GM23248 (cell line): ENCODE measurements at regions not wholly inside any gene's neighbourhood (a gene's known extent, or its start where the extent isn't known, plus 50 kb on each side); places are given as distances from the start of the nearest gene placed in this dataset.

Experiments
- DNase-seq: peaks from one replicate; pipeline ENCODE4 v3.0.0-alpha.2; 2015
- H2AFZ ChIP-seq: fragments of 200-600 bp; sonication (generic); 2 replicates; pipeline ENCODE4 v1.6.1; 2016; ENCODE audit warnings: antibody characterized with exemption
- H3F3A ChIP-seq: fragments of 200-600 bp; sonication (generic); 2 replicates; pipeline ENCODE4 v1.6.1; 2016; ENCODE audit warnings: mild to moderate bottlenecking, antibody characterized with exemption, mixed run types; ENCODE audit not compliant: insufficient read depth
- H3K27ac ChIP-seq: fragments of 200-600 bp; sonication (generic); 2 replicates; pipeline ENCODE4 v1.5.1; 2016; ENCODE audit warnings: mild to moderate bottlenecking
- H3K27me3 ChIP-seq: fragments of 200-600 bp; sonication (generic); replicated peaks from 2 replicates; pipeline ENCODE4 v1.6.1; 2016; ENCODE audit warnings: mild to moderate bottlenecking; ENCODE audit not compliant: insufficient read depth
- H3K36me3 ChIP-seq: fragments of 200-600 bp; sonication (generic); 2 replicates; pipeline ENCODE4 v1.6.1; 2016; ENCODE audit warnings: low read depth, mild to moderate bottlenecking
- H3K4me1 ChIP-seq: fragments of 200-600 bp; sonication (generic); 2 replicates; pipeline ENCODE4 v1.6.1; 2016; ENCODE audit warnings: mild to moderate bottlenecking; ENCODE audit not compliant: insufficient read depth
- H3K4me2 ChIP-seq: fragments of 200-600 bp; sonication (generic); one replicate; pipeline ENCODE4 v1.6.1; 2016; ENCODE audit warnings: mild to moderate bottlenecking; ENCODE audit not compliant: unreplicated experiment
- H3K4me3 ChIP-seq: fragments of 200-600 bp; sonication (generic); 2 replicates; pipeline ENCODE4 v1.5.1; 2016; ENCODE audit warnings: mild to moderate bottlenecking
- H3K79me2 ChIP-seq: fragments of 200-600 bp; sonication (generic); 2 replicates; pipeline ENCODE4 v1.6.1; 2016; ENCODE audit warnings: mild to moderate bottlenecking; ENCODE audit not compliant: insufficient read depth
- H3K9ac ChIP-seq: fragments of 200-600 bp; sonication (generic); 2 replicates; pipeline ENCODE4 v1.6.1; 2016; ENCODE audit warnings: mild to moderate bottlenecking
- H3K9me2 ChIP-seq: fragments of 200-600 bp; sonication (generic); 2 replicates; pipeline ENCODE4 v1.6.1; 2016; ENCODE audit warnings: mixed run types, mild to moderate bottlenecking, moderate library complexity; ENCODE audit not compliant: insufficient read depth
- H3K9me3 ChIP-seq: fragments of 200-600 bp; sonication (generic); one replicate; pipeline ENCODE4 v1.6.1; 2017; ENCODE audit warnings: low read depth
- H4K20me1 ChIP-seq: fragments of 200-600 bp; sonication (generic); 2 replicates; pipeline ENCODE4 v1.6.0; 2016; ENCODE audit not compliant: insufficient read depth
- EZH2 ChIP-seq: fragments of 200-600 bp; sonication (generic); IDR thresholded peaks from 2 replicates; pipeline ENCODE4 v1.6.1; 2018; ENCODE audit warnings: antibody characterized with exemption, mild to moderate bottlenecking; ENCODE audit not compliant: insufficient read depth, poor library complexity, severe bottlenecking
- EZH2phosphoT487 ChIP-seq: fragments of 200-600 bp; sonication (generic); IDR thresholded peaks from 2 replicates; pipeline ENCODE4 v1.6.1; 2018; ENCODE audit warnings: antibody characterized with exemption, moderate library complexity, mild to moderate bottlenecking, low read depth; ENCODE audit not compliant: insufficient read depth
- WGBS, 2 experiments: methylation state at CpG; one replicate each; pipeline ENCODE4 v1.1.6; 2015 to 2017; ENCODE audit warnings: low lambda C conversion rate in 2 of 2, low coverage in 1 of 2; ENCODE audit errors: missing lambda C conversion rate in 2 of 2; 5-methylcytosine and 5-hydroxymethylcytosine counted together
- in situ Hi-C: fragments of 300-500 bp; cut with MboI; formaldehyde crosslinking; loops from 2 replicates; pipeline ENCODE4 v1.15.0; 2020

DNA sequence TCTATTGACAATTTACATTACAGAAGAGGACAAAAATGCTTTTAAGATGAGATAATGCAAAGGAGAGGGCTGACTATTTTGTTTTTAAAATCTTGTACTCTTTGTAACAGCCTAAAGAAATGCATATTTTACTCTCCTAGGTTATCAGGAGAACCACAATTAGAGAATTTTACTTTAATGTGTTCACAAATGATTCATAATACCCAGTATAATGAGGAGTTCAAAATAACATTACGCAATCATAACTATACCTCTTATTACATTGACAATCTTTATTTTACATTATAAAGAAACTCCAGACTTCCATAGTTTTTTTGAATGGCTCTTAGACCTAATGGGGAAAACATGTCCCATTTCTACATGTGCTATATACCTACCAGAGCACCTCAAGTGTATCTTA is 1089.7 kb downstream of the PCDH17 start:
- H3K4me1 ChIP-seq = no peaks in the 10 kb centered on the region
- 24 to 44% methylated on average over 1 of the region's 1 CpG for WGBS, 2 experiments
- no peaks in the 10 kb centered on the region for H3K79me2 ChIP-seq
- H3K4me2 ChIP-seq = no peak overlapping the region
- no peaks in the 10 kb centered on the region for H3K27me3 ChIP-seq
- H3K9ac ChIP-seq = no peak overlapping the region
- no peaks in the 10 kb centered on the region for H3F3A ChIP-seq
- TF ChIP-seq EZH2 (no peak), EZH2phosphoT487 (no peak)
- H4K20me1 ChIP-seq = no peaks in the 10 kb centered on the region
- H3K36me3 ChIP-seq = no peaks in the 10 kb centered on the region
- H3K9me3 ChIP-seq = no peaks in the 10 kb centered on the region
- no peak overlapping the region for H2AFZ ChIP-seq
- H3K27ac ChIP-seq = no peak overlapping the region
- no peak overlapping the region for H3K4me3 ChIP-seq
- H3K9me2 ChIP-seq = no peaks in the 10 kb centered on the region
- in situ Hi-C loops = no loop called here
- DNase-seq = no peak

DNA sequence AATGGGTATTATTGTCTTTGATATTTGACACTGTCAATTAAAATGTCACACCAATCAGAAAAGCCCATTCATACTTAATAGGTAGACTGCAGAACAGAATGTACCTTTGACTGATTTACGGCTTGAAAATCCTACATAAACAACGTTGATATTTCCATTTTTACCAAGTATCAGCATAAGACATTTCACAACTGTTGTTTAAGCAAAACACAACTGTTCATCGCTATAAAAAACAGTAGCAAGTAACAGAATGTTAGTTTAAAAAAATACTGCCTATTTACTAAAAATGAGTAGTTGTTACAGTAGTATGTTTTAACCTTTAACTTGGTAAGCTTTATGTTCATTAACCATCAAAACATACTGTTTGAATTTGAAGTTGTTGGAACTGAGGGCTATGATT is 1096.6 kb downstream of the PCDH17 start:
- H3K9me3 ChIP-seq = no peaks in the 10 kb centered on the region
- H3K27ac ChIP-seq = no peak overlapping the region
- no peak overlapping the region for H3K4me2 ChIP-seq
- no peak overlapping the region for H2AFZ ChIP-seq
- no peaks in the 10 kb centered on the region for H3K9me2 ChIP-seq
- no peaks in the 10 kb centered on the region for H3K4me1 ChIP-seq
- DNase-seq = no peak
- no peak overlapping the region for H3K4me3 ChIP-seq
- 4 to 6% methylated on average over 3 of the region's 3 CpGs for WGBS, 2 experiments
- H3F3A ChIP-seq = no peaks in the 10 kb centered on the region
- in situ Hi-C loops = no loop called here
- no peak overlapping the region for H3K9ac ChIP-seq
- no peaks in the 10 kb centered on the region for H3K27me3 ChIP-seq
- H4K20me1 ChIP-seq = no peaks in the 10 kb centered on the region
- TF ChIP-seq EZH2 (no peak), EZH2phosphoT487 (no peak)
- H3K79me2 ChIP-seq = no peaks in the 10 kb centered on the region
- no peaks in the 10 kb centered on the region for H3K36me3 ChIP-seq

DNA sequence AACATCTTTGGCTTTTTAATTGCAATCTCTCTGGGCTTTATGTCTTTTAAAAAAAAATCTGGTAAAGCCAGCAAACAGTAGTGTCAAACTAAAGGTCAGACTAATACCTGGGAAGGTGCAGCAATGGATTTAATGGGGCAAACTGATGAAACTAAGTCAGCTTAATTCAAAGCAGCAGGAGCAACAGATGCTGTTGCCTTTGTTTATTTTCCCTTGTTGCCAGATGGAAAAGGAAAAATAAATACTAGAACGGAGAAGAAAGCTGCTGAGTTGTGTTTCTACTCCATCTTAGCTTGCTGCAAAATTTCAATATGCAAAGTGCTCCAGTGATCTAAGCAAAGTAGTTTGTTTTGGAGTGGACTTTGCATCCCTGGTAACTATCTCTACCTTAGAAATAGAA is 1097.8 kb downstream of the PCDH17 start:
- H3K36me3 ChIP-seq = no peaks in the 10 kb centered on the region
- H3K79me2 ChIP-seq = no peaks in the 10 kb centered on the region
- 3 to 6% methylated on average over 1 of the region's 1 CpG for WGBS, 2 experiments
- H3K4me1 ChIP-seq = no peaks in the 10 kb centered on the region
- H3K27ac ChIP-seq = no peak overlapping the region
- H3K9me2 ChIP-seq = no peaks in the 10 kb centered on the region
- TF ChIP-seq EZH2 = no peak
- TF ChIP-seq EZH2phosphoT487 = no peak
- H3K9ac ChIP-seq = no peak overlapping the region
- no peaks in the 10 kb centered on the region for H3K27me3 ChIP-seq
- peaks cover 3% of the 10 kb centered on the region for H3K9me3 ChIP-seq
- H3K4me3 ChIP-seq = no peak overlapping the region
- in situ Hi-C loops = no loop called here
- no peak for DNase-seq
- H2AFZ ChIP-seq = no peak overlapping the region
- no peaks in the 10 kb centered on the region for H3F3A ChIP-seq
- no peak overlapping the region for H3K4me2 ChIP-seq
- no peaks in the 10 kb centered on the region for H4K20me1 ChIP-seq

DNA sequence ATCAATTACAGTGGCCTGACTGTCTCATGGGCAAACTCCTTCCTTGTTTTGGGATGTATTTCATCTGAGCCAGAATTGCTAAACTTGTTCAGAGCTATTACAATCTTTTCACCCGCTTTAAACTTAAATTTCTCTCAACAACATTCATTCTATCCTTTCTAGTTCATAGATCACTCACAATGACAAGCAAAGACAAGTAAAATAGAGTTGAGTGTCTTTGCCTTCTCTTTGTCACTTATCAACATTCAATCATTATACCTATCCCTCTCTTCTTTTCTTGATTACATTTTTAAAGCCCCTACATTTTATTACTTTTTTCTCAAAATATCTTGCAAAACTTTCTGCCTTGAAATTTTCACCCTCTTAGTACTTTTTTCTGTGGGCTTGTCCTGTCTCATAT is 1113.1 kb downstream of the PCDH17 start:
- in situ Hi-C loops = no loop called here

DNA sequence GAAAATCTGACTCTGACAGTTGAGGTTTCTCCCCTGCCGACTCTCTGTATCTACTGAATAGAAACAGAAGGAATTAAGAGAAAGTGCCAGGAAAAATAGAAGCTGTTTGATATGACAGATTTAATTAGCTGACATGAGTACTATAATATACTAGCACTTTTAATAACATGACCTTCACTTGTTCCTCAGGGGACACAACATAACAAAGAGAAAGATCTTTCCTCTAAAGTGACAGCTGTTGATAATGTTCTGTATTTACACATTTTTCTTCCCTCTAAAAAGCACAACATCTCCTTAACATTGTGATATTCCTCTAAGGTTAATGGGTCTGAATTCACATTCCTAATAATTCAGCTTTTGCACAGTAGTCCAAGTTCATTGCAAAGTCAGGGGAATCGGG is 1136.0 kb downstream of the PCDH17 start:
- Histone ChIP-seq H3K4me1 (no peaks in the 10 kb centered on the region), H3K9ac (no peak overlapping the region), H3K9me2 (no peaks in the 10 kb centered on the region), H2AFZ (no peak overlapping the region), H3K9me3 (no peaks in the 10 kb centered on the region), H3F3A (no peaks in the 10 kb centered on the region), H3K4me3 (no peak overlapping the region), H3K4me2 (no peak overlapping the region), H3K27ac (no peak overlapping the region), H4K20me1 (no peaks in the 10 kb centered on the region), H3K27me3 (no peaks in the 10 kb centered on the region), H3K79me2 (no peaks in the 10 kb centered on the region), H3K36me3 (no peaks in the 10 kb centered on the region)
- in situ Hi-C loops = no loop called here
- no peak for DNase-seq
- no peak for TF ChIP-seq EZH2
- no peak for TF ChIP-seq EZH2phosphoT487
- WGBS, 2 experiments = 2 to 6% methylated on average over 2 of the region's 2 CpGs

More for the DNA sequence above, 1113.1 kb downstream of the PCDH17 start:
- no peak overlapping the region for H3K27ac ChIP-seq
- no peaks in the 10 kb centered on the region for H3K36me3 ChIP-seq
- H3K27me3 ChIP-seq = no peaks in the 10 kb centered on the region
- no peak overlapping the region for H3K4me3 ChIP-seq
- WGBS, 2 experiments = 0 to 3% methylated on average over 1 of the region's 1 CpG
- H3K79me2 ChIP-seq = no peaks in the 10 kb centered on the region
- no peak overlapping the region for H3K9ac ChIP-seq
- H3K9me2 ChIP-seq = no peaks in the 10 kb centered on the region
- H3F3A ChIP-seq = no peaks in the 10 kb centered on the region
- TF ChIP-seq EZH2phosphoT487 (no peak), EZH2 (no peak)
- H4K20me1 ChIP-seq = no peaks in the 10 kb centered on the region
- DNase-seq = no peak
- peaks cover 3% of the 10 kb centered on the region for H3K9me3 ChIP-seq
- H3K4me1 ChIP-seq = no peaks in the 10 kb centered on the region
- no peak overlapping the region for H3K4me2 ChIP-seq
- no peak overlapping the region for H2AFZ ChIP-seq
